ENCODE measurements at regions not wholly inside any gene's neighbourhood (a gene's known extent, or its start where the extent isn't known, plus 50 kb on each side); places are given as distances from the start of the nearest gene placed in this dataset.

- Histone ChIP-seq H3K36me3 (ENCODE audit: insufficient read depth, low read length) (no peaks in the 10 kb centered on the region), H3K4me2 (ENCODE audit: insufficient read depth, low read length) (no peak overlapping the region), H3K4me1 (ENCODE audit: insufficient read depth, low read length) (no peaks in the 10 kb centered on the region), H3K27me3 (ENCODE audit: insufficient read depth, low read length, poor library complexity) (no peaks in the 10 kb centered on the region), H3K27ac (ENCODE audit: low read length) (no peak overlapping the region), H3K79me2 (ENCODE audit: insufficient read depth, low read length) (no peaks in the 10 kb centered on the region), H3K9ac (ENCODE audit: low read depth, low read length) (no peak overlapping the region), H2AFZ (ENCODE audit: low read depth, low read length) (no peak overlapping the region), H3K9me3 (ENCODE audit: insufficient read depth, low read length, severe bottlenecking) (no peaks in the 10 kb centered on the region), H3K4me3 (ENCODE audit: low read depth in 1 of 2, low read length in 2 of 2) (no peak overlapping the region), H4K20me1 (ENCODE audit: insufficient read depth, low read length) (no peaks in the 10 kb centered on the region)
- DNase-seq (no peak), ATAC-seq (ENCODE audit: insufficient read depth, low read depth) (no peak)
- TF ChIP-seq CTCF (IDR thresholded peaks at IDR 0.05; ENCODE audit: borderline replicate concordance, extremely low read depth, low read length, poor library complexity, severe bottlenecking): no peak
- no peak for TF ChIP-seq EZH2 (IDR thresholded peaks at IDR 0.05; ENCODE audit: borderline replicate concordance, low read depth, low read length, severe bottlenecking)
Observed at GRCh38 chr1:4027008-4027407, 126.9 kb upstream of the C1orf174 start.

GRCh38 chr1:4027492-4028138 lies 127.5 kb upstream of the C1orf174 start:
- ATAC-seq (ENCODE audit: insufficient read depth, low read depth): no peak
- no peaks in the 10 kb centered on the region for H3K9me3 ChIP-seq (ENCODE audit: insufficient read depth, low read length, severe bottlenecking)

GRCh38 chr1:4028139-4028501 lies 128.0 kb upstream of the C1orf174 start:
- TF ChIP-seq EZH2 (IDR thresholded peaks at IDR 0.05; ENCODE audit: borderline replicate concordance, low read depth, low read length, severe bottlenecking) (no peak), CTCF (IDR thresholded peaks at IDR 0.05; ENCODE audit: borderline replicate concordance, extremely low read depth, low read length, poor library complexity, severe bottlenecking) (no peak)
- no peak for ATAC-seq (ENCODE audit: insufficient read depth, low read depth)
- no peaks in the 10 kb centered on the region for H3K4me1 ChIP-seq (ENCODE audit: insufficient read depth, low read length)
- no peaks in the 10 kb centered on the region for H4K20me1 ChIP-seq (ENCODE audit: insufficient read depth, low read length)
- no peaks in the 10 kb centered on the region for H3K9me3 ChIP-seq (ENCODE audit: insufficient read depth, low read length, severe bottlenecking)
- no peak overlapping the region for H2AFZ ChIP-seq (ENCODE audit: low read depth, low read length)
- no peak overlapping the region for H3K4me2 ChIP-seq (ENCODE audit: insufficient read depth, low read length)
- H3K4me3 ChIP-seq (ENCODE audit: low read depth in 1 of 2, low read length in 2 of 2): no peak overlapping the region
- H3K79me2 ChIP-seq (ENCODE audit: insufficient read depth, low read length): no peaks in the 10 kb centered on the region
- no peaks in the 10 kb centered on the region for H3K36me3 ChIP-seq (ENCODE audit: insufficient read depth, low read length)
- DNase-seq: no peak
- no peak overlapping the region for H3K9ac ChIP-seq (ENCODE audit: low read depth, low read length)
- no peaks in the 10 kb centered on the region for H3K27me3 ChIP-seq (ENCODE audit: insufficient read depth, low read length, poor library complexity)
- H3K27ac ChIP-seq (ENCODE audit: low read length): no peak overlapping the region

More at GRCh38 chr1:4027492-4028138, 127.5 kb upstream of the C1orf174 start:
- Histone ChIP-seq H3K4me2 (ENCODE audit: insufficient read depth, low read length) (no peak overlapping the region), H4K20me1 (ENCODE audit: insufficient read depth, low read length) (no peaks in the 10 kb centered on the region), H2AFZ (ENCODE audit: low read depth, low read length) (no peak overlapping the region), H3K4me1 (ENCODE audit: insufficient read depth, low read length) (no peaks in the 10 kb centered on the region), H3K36me3 (ENCODE audit: insufficient read depth, low read length) (no peaks in the 10 kb centered on the region), H3K79me2 (ENCODE audit: insufficient read depth, low read length) (no peaks in the 10 kb centered on the region), H3K27me3 (ENCODE audit: insufficient read depth, low read length, poor library complexity) (no peaks in the 10 kb centered on the region), H3K27ac (ENCODE audit: low read length) (no peak overlapping the region), H3K9ac (ENCODE audit: low read depth, low read length) (no peak overlapping the region), H3K4me3 (ENCODE audit: low read depth in 1 of 2, low read length in 2 of 2) (no peak overlapping the region)
- no peak for TF ChIP-seq EZH2 (IDR thresholded peaks at IDR 0.05; ENCODE audit: borderline replicate concordance, low read depth, low read length, severe bottlenecking)
- TF ChIP-seq CTCF (IDR thresholded peaks at IDR 0.05; ENCODE audit: borderline replicate concordance, extremely low read depth, low read length, poor library complexity, severe bottlenecking): no peak
- DNase-seq: no peak

All from DND-41 (cell line).